H1 (cell line): ENCODE measurements at regions not wholly inside any gene's neighbourhood (a gene's known extent, or its start where the extent isn't known, plus 50 kb on each side); places are given as distances from the start of the nearest gene placed in this dataset.

Experiments
- CTCF ChIA-PET: fragments of 300-600 bp; sonication (Branson Sonifier 250); formaldehyde crosslinking; loops from one replicate; lab custom pipeline; 2021; ENCODE audit not compliant: partially characterized antibody; lab: Charles Lee
- POLR2A ChIA-PET: fragments of 300-600 bp; sonication (Branson Sonifier 250); formaldehyde crosslinking; loops from one replicate; lab custom pipeline; 2021; ENCODE audit warnings: inconsistent platforms; ENCODE audit not compliant: partially characterized antibody; lab: Charles Lee
- DNase-seq, 2 experiments: peaks; one replicate each; pipeline versions ENCODE4 v3.0.0 to v3.0.0-alpha.2; 2010 to 2022; ENCODE audit warnings: low spot score in 2 of 2, low read depth in 1 of 2, mixed read lengths in 1 of 2
- FAIRE-seq: peaks from 2 replicates; lab custom pipeline; 2011; peaks lifted over from hg19 to GRCh38; lab: Jason Lieb, UNC
- H2AFZ ChIP-seq: 2 replicates; pipeline ENCODE4 v1.8.1; 2012; ENCODE audit warnings: low read length, inconsistent platforms
- H2AK5ac ChIP-seq: 2 replicates; pipeline ENCODE4 v1.6.1; 2013; ENCODE audit warnings: low read depth, low read length
- H2BK120ac ChIP-seq: replicated peaks from 2 replicates; pipeline ENCODE3; 2013; ENCODE audit warnings: low read depth, low read length, inconsistent platforms
- H2BK12ac ChIP-seq: 2 replicates; pipeline ENCODE4 v1.6.1; 2013; ENCODE audit warnings: low read depth, low read length
- H2BK15ac ChIP-seq: 2 replicates; pipeline ENCODE4 v1.6.1; 2013; ENCODE audit warnings: low read length
- H2BK20ac ChIP-seq: 2 replicates; pipeline ENCODE4 v1.6.1; 2013; ENCODE audit warnings: low read length
- H2BK5ac ChIP-seq: 2 replicates; pipeline ENCODE4 v1.6.1; 2013; ENCODE audit warnings: low read depth, low read length
- H3K14ac ChIP-seq: 2 replicates; pipeline ENCODE4 v1.6.1; 2013; ENCODE audit warnings: inconsistent platforms; ENCODE audit not compliant: insufficient read length
- H3K18ac ChIP-seq: 2 replicates; pipeline ENCODE4 v1.6.1; 2013; ENCODE audit warnings: low read length; ENCODE audit errors: extremely low read depth
- H3K23ac ChIP-seq: 2 replicates; pipeline ENCODE4 v1.6.1; 2013; ENCODE audit warnings: inconsistent platforms; ENCODE audit not compliant: insufficient read length
- H3K23me2 ChIP-seq: 2 replicates; pipeline ENCODE4 v1.6.1; 2013; ENCODE audit warnings: low read depth, low read length
- H3K27ac ChIP-seq: 2 replicates; pipeline ENCODE4 v1.6.1; 2011; ENCODE audit warnings: low read depth, low read length, inconsistent platforms
- H3K27me3 ChIP-seq, 4 experiments: replicated peaks in 1 of 4; 1 replicate in 1 of 4; 2 replicates in 3 of 4; pipeline versions ENCODE4 v1.6.1 to v1.8.1; 2011 to 2013; ENCODE audit warnings: low read length in 3 of 4, mild to moderate bottlenecking in 3 of 4, inconsistent platforms in 2 of 4, mixed read lengths in 2 of 4, moderate library complexity in 1 of 4; ENCODE audit not compliant: control insufficient read depth in 3 of 4, insufficient read depth in 3 of 4; ENCODE audit errors: extremely low read depth in 1 of 4
- H3K36me3 ChIP-seq, 4 experiments: 2 replicates each; pipeline versions ENCODE4 v1.6.1 to v1.8.1; 2011 to 2013; ENCODE audit warnings: mild to moderate bottlenecking in 4 of 4, low read length in 3 of 4, moderate library complexity in 2 of 4, control low read depth in 1 of 4, inconsistent platforms in 1 of 4; ENCODE audit not compliant: insufficient read depth in 4 of 4, control insufficient read depth in 2 of 4
- H3K4ac ChIP-seq: replicated peaks from 2 replicates; pipeline ENCODE3; 2013; ENCODE audit warnings: low read length, low read depth, mixed read lengths, inconsistent platforms; ENCODE audit not compliant: insufficient read length
- H3K4me1 ChIP-seq, 4 experiments: replicated peaks in 1 of 4; 1 replicate in 1 of 4; 2 replicates in 3 of 4; pipeline versions ENCODE4 v1.6.1 to v1.8.1; 2011 to 2013; ENCODE audit warnings: low read length in 3 of 4, inconsistent platforms in 2 of 4, mixed read lengths in 1 of 4; ENCODE audit not compliant: insufficient read depth in 4 of 4, control insufficient read depth in 3 of 4
- H3K4me2 ChIP-seq, 2 experiments: 2 replicates each; pipeline versions ENCODE4 v1.6.1 to v1.8.1; 2011 to 2013; ENCODE audit warnings: low read depth in 2 of 2, low read length in 2 of 2, control low read depth in 1 of 2, inconsistent platforms in 1 of 2, mild to moderate bottlenecking in 1 of 2; ENCODE audit not compliant: insufficient read depth in 1 of 2
- H3K4me3 ChIP-seq, 4 experiments: fragments of 200-600, 300-600 bp in 1 of 4; sonication (generic), shearing (Covaris generic), sonication (Bioruptor Twin) in 1 of 4; 2 replicates each; pipeline versions ENCODE4 v1.5.1 to v1.8.1; 2011 to 2016; ENCODE audit warnings: low read length in 4 of 4, low read depth in 3 of 4, control low read depth in 2 of 4, inconsistent platforms in 2 of 4, mild to moderate bottlenecking in 2 of 4, mixed read lengths in 1 of 4, moderate library complexity in 1 of 4; ENCODE audit not compliant: insufficient read depth in 2 of 4; ENCODE audit errors: extremely low read depth in 1 of 4
- H3K56ac ChIP-seq: replicated peaks from 2 replicates; pipeline ENCODE3; 2013; ENCODE audit warnings: low read depth, mild to moderate bottlenecking, mixed read lengths, low read length, inconsistent platforms; ENCODE audit not compliant: insufficient read length
- H3K79me1 ChIP-seq: 2 replicates; pipeline ENCODE4 v1.6.1; 2013; ENCODE audit warnings: low read depth, low read length, control low read depth
- H3K79me2 ChIP-seq, 2 experiments: 2 replicates each; pipeline versions ENCODE4 v1.6.1 to v1.8.1; 2012 to 2013; ENCODE audit warnings: low read length in 2 of 2, mild to moderate bottlenecking in 2 of 2, inconsistent platforms in 1 of 2; ENCODE audit not compliant: insufficient read depth in 2 of 2, control insufficient read depth in 1 of 2
- H3K9ac ChIP-seq, 4 experiments: replicated peaks in 1 of 4; 1 replicate in 1 of 4; 2 replicates in 3 of 4; pipeline versions ENCODE4 v1.6.1 to v1.8.1; 2011 to 2013; ENCODE audit warnings: low read depth in 3 of 4, low read length in 3 of 4, control low read depth in 2 of 4, mild to moderate bottlenecking in 2 of 4, moderate library complexity in 2 of 4, inconsistent platforms in 1 of 4; ENCODE audit errors: extremely low read depth in 1 of 4
- H3K9me3 ChIP-seq, 2 experiments: 2 replicates each; pipeline versions ENCODE4 v1.6.1 to v1.8.1; 2012 to 2013; ENCODE audit warnings: mild to moderate bottlenecking in 2 of 2, moderate library complexity in 2 of 2, control low read depth in 1 of 2, inconsistent platforms in 1 of 2, low read depth in 1 of 2, low read length in 1 of 2, mixed read lengths in 1 of 2; ENCODE audit not compliant: insufficient read depth in 2 of 2
- H4K20me1 ChIP-seq, 2 experiments: replicated peaks in 1 of 2; 2 replicates each; pipeline versions ENCODE3 to v1.8.1; 2011 to 2013; ENCODE audit warnings: inconsistent platforms in 2 of 2, low read length in 2 of 2, mild to moderate bottlenecking in 1 of 2; ENCODE audit not compliant: insufficient read depth in 2 of 2, control insufficient read depth in 1 of 2
- H4K5ac ChIP-seq: 2 replicates; pipeline ENCODE4 v1.6.1; 2013; ENCODE audit warnings: low read length, low read depth, mixed read lengths, inconsistent platforms; ENCODE audit not compliant: insufficient read length
- H4K8ac ChIP-seq: 2 replicates; pipeline ENCODE4 v1.8.0; 2013; ENCODE audit warnings: mild to moderate bottlenecking, moderate library complexity, low read length, inconsistent platforms; ENCODE audit not compliant: insufficient read depth; ENCODE audit errors: extremely low read depth
- H4K91ac ChIP-seq: replicated peaks from 2 replicates; pipeline ENCODE3; 2013; ENCODE audit warnings: low read length, mixed read lengths, inconsistent platforms; ENCODE audit not compliant: insufficient read length
- BRCA1 ChIP-seq: IDR thresholded peaks from 2 replicates; pipeline ENCODE4 v1.6.1; 2012; ENCODE audit warnings: low read depth, low read length, improper control_type of control experiment
- CBX8 ChIP-seq: fragments of 300-800, 300-1000 bp; sonication (generic); IDR thresholded peaks from 2 replicates; pipeline ENCODE4 v1.7.1; 2016; ENCODE audit warnings: low read depth, low read length, borderline replicate concordance
- CEBPB ChIP-seq: IDR thresholded peaks from 2 replicates; pipeline ENCODE4 v1.6.1; 2012; ENCODE audit warnings: low read depth, low read length
- CHD2 ChIP-seq: IDR thresholded peaks from 2 replicates; pipeline ENCODE4 v1.6.1; 2012; ENCODE audit warnings: low read length, improper control_type of control experiment
- CREB1 ChIP-seq: IDR thresholded peaks from 2 replicates; pipeline ENCODE4 v1.6.1; 2012; ENCODE audit warnings: inconsistent platforms
- E2F6 ChIP-seq: IDR thresholded peaks from 2 replicates; pipeline ENCODE4 v1.6.1; 2012; ENCODE audit warnings: inconsistent platforms
- EP300 ChIP-seq, 2 experiments: IDR thresholded peaks; 1 replicate in 1 of 2; 2 replicates in 1 of 2; pipeline ENCODE4 v1.6.1; 2011 to 2012; ENCODE audit warnings: low read depth in 2 of 2, low read length in 2 of 2, mild to moderate bottlenecking in 2 of 2, borderline replicate concordance in 1 of 2, inconsistent platforms in 1 of 2, moderate library complexity in 1 of 2
- JUN ChIP-seq: IDR thresholded peaks from 2 replicates; pipeline ENCODE4 v1.6.1; 2011; ENCODE audit warnings: low read depth, mild to moderate bottlenecking, improper control_type of control experiment, low read length
- JUND ChIP-seq: IDR thresholded peaks from 2 replicates; pipeline ENCODE4 v1.6.1; 2011; ENCODE audit warnings: mild to moderate bottlenecking, improper control_type of control experiment, low read length
- POU5F1 ChIP-seq: IDR thresholded peaks from 2 replicates; pipeline ENCODE4 v1.6.1; 2011; ENCODE audit warnings: low read depth, mild to moderate bottlenecking, low read length, moderate library complexity
- RFX5 ChIP-seq: IDR thresholded peaks from 2 replicates; pipeline ENCODE4 v1.6.1; 2011; ENCODE audit warnings: low read depth, low read length, improper control_type of control experiment, borderline replicate concordance
- RXRA ChIP-seq: IDR thresholded peaks from 2 replicates; pipeline ENCODE4 v1.6.1; 2011; ENCODE audit warnings: low read depth, mild to moderate bottlenecking, low read length, moderate library complexity; ENCODE audit not compliant: insufficient read depth
- SIN3A ChIP-seq, 2 experiments: IDR thresholded peaks in 1 of 2; conservative IDR thresholded peaks in 1 of 2; 2 replicates each; pipeline ENCODE4 v1.6.1; 2011 to 2012; ENCODE audit warnings: low read length in 2 of 2, improper control_type of control experiment in 1 of 2, low read depth in 1 of 2, mild to moderate bottlenecking in 1 of 2
- SIX5 ChIP-seq: IDR thresholded peaks from 2 replicates; pipeline ENCODE4 v1.6.1; 2011; ENCODE audit warnings: mild to moderate bottlenecking, low read depth, low read length
- SP4 ChIP-seq: IDR thresholded peaks from 2 replicates; pipeline ENCODE4 v1.6.1; 2012; ENCODE audit warnings: low read length, inconsistent platforms
- TAF1 ChIP-seq: IDR thresholded peaks from 2 replicates; pipeline ENCODE4 v1.6.1; 2011; ENCODE audit warnings: mild to moderate bottlenecking, low read depth, low read length
- whole genome bisulfite sequencing, 2 experiments: shearing (Covaris generic) in 1 of 2; methylation state at CpG; one replicate each; pipeline versions ENCODE4 v1.1.6 to v1.1.7; 2013 to 2015; ENCODE audit warnings: low lambda C conversion rate in 2 of 2, mixed read lengths in 2 of 2, inconsistent platforms in 1 of 2, low coverage in 1 of 2, missing lambda C conversion rate in 1 of 2; ENCODE audit not compliant: insufficient replicate concordance in 2 of 2, insufficient coverage in 1 of 2, insufficient read length in 1 of 2; ENCODE audit errors: extremely low coverage in 1 of 2, missing lambda C conversion rate in 1 of 2; 5-methylcytosine and 5-hydroxymethylcytosine counted together

GRCh38 chr14:100965296-100965695 is 61.8 kb upstream of the RTL1 start:
- CTCF ChIA-PET = no interaction called here
- Histone ChIP-seq H3K36me3 (no peaks in the 10 kb centered on the region), H2AFZ (no peak overlapping the region), H4K91ac (no peak overlapping the region), H3K27me3 (no peaks in the 10 kb centered on the region), H3K4me1 (no peaks in the 10 kb centered on the region), H2AK5ac (no peak overlapping the region), H4K5ac (no peak overlapping the region), H3K79me1 (no peaks in the 10 kb centered on the region), H4K8ac (no peak overlapping the region), H3K14ac (no peak overlapping the region), H3K9ac (no peak overlapping the region), H3K23ac (no peak overlapping the region), H2BK15ac (no peak overlapping the region), H3K4ac (no peak overlapping the region), H4K20me1 (no peaks in the 10 kb centered on the region), H3K27ac (no peak overlapping the region), H2BK120ac (no peak overlapping the region), H2BK20ac (no peak overlapping the region), H3K18ac (no peak overlapping the region), H3K9me3 (peaks cover 7 to 8% of the 10 kb centered on the region in 2 experiments), H3K23me2 (no peaks in the 10 kb centered on the region), H3K4me3 (no peak overlapping the region), H2BK5ac (no peak overlapping the region), H3K56ac (no peak overlapping the region), H2BK12ac (no peak overlapping the region), H3K79me2 (no peaks in the 10 kb centered on the region), H3K4me2 (no peak overlapping the region)
- POLR2A ChIA-PET = no interaction called here
- 87% methylated on average over 8 of the region's 8 CpGs; no CpG with 5 or more reads in 1 of the 2 experiments for WGBS, 2 experiments
- DNase-seq (no peak), FAIRE-seq (no peak)
- TF ChIP-seq EP300 (IDR thresholded peaks at IDR 0.05; ENCODE audit: borderline replicate concordance in 1 of 2, low read depth in 2 of 2, low read length in 2 of 2) (no peak), CEBPB (no peak), RFX5 (no peak), JUN (no peak), SIN3A (conservative IDR thresholded peaks at IDR 0.05 in 1 of 2, IDR thresholded peaks at IDR 0.05 in 1 of 2; ENCODE audit: low read depth in 1 of 2, low read length in 2 of 2) (no peak), JUND (no peak), E2F6 (no peak), BRCA1 (no peak), RXRA (no peak), SP4 (no peak), CREB1 (no peak), CHD2 (no peak), TAF1 (no peak), CBX8 (no peak), POU5F1 (no peak), SIX5 (no peak)
